Left lung (tissue), 4 donors: ENCODE measurements at regions not wholly inside any gene's neighbourhood (a gene's known extent, or its start where the extent isn't known, plus 50 kb on each side); places are given as distances from the start of the nearest gene placed in this dataset.
A peak's percentile ranks its signal among the peaks of the same experiment; 100 is the strongest.

Experiments
- ATAC-seq: fragments of 200-7000 bp; cut with Tn5 transposase; one replicate; pipeline ENCODE4 v1.9.1; 2020; ENCODE audit warnings: moderate library complexity
- DNase-seq, 4 donors: peaks; one replicate each; pipeline ENCODE4 v3.0.0-alpha.2; 2013 to 2020
- H3K27ac ChIP-seq, 2 donors: fragments of 200-600 bp; sonication (generic) in 1 of 2; one replicate each; pipeline versions ENCODE4 v1.5.0 to v1.8.0; 2020 to 2021
- H3K27me3 ChIP-seq, 2 donors: fragments of 200-600 bp; sonication (generic) in 1 of 2; one replicate each; pipeline versions ENCODE4 v1.5.0 to v1.8.0; 2020 to 2021
- H3K36me3 ChIP-seq, 2 donors: fragments of 200-600 bp; sonication (generic) in 1 of 2; one replicate each; pipeline versions ENCODE4 v1.5.0 to v1.8.0; 2020 to 2021
- H3K4me1 ChIP-seq, 2 donors: fragments of 200-600 bp; one replicate each; pipeline ENCODE4 v1.8.0; 2021
- H3K4me3 ChIP-seq, 2 donors: fragments of 200-600 bp; sonication (generic) in 1 of 2; one replicate each; pipeline versions ENCODE4 v1.5.0 to v1.8.0; 2020 to 2021; ENCODE audit warnings: mild to moderate bottlenecking in 1 of 2
- H3K9me3 ChIP-seq, 2 donors: fragments of 200-600 bp; sonication (generic) in 1 of 2; one replicate each; pipeline versions ENCODE4 v1.5.0 to v1.8.0; 2020 to 2021
- intact Hi-C, 2 donors: fragments of 100-400 bp; cut with DNase I; formaldehyde crosslinking; loops; one replicate each; pipeline versions ENCODE4 v1.11.2 to v1.14.2; 2022
- TF ChIP-seq, protein P1 (sequence below), 2 donors: fragments of 200-600 bp; sonication (generic) in 1 of 2; IDR thresholded peaks; one replicate each; pipeline versions ENCODE4 v1.5.0 to v1.8.0; 2021; ENCODE audit warnings: antibody characterized with exemption in 2 of 2
- donor health status: DM: no; HTN: yes; CAD: no.
- donor health status: DM: no; HTN: no; CAD: no.

DNA sequence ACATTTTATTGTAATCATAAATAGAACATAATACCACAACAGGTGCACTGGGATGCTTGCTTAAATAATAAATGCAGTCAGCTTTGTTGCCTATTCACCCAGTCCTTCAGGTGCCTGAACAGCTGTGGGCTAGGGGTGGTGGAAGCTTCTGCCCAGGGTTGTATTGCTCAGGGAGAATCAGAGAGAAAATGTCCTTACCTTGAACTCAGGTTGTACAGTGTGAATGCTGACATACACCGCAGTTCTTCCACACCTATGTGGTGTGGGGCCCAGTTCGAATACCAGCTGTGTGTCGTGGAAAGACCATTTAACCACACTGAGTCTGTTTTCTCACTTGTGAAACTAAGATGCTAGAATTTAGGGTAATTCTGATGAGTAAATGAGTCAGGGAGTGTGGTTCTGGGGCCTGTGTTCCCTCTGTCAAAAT lies 115.7 kb upstream of the ATP1A1 start:
- H3K4me3 ChIP-seq: no peak overlapping the region
- H3K9me3 ChIP-seq: no peaks in the 10 kb centered on the region
- intact Hi-C loops: no loop called here
- DNase-seq: no peak
- no peak overlapping the region for H3K27ac ChIP-seq
- no peaks in the 10 kb centered on the region for H3K4me1 ChIP-seq
- H3K27me3 ChIP-seq: no peaks in the 10 kb centered on the region
- TF ChIP-seq, protein P1, sequence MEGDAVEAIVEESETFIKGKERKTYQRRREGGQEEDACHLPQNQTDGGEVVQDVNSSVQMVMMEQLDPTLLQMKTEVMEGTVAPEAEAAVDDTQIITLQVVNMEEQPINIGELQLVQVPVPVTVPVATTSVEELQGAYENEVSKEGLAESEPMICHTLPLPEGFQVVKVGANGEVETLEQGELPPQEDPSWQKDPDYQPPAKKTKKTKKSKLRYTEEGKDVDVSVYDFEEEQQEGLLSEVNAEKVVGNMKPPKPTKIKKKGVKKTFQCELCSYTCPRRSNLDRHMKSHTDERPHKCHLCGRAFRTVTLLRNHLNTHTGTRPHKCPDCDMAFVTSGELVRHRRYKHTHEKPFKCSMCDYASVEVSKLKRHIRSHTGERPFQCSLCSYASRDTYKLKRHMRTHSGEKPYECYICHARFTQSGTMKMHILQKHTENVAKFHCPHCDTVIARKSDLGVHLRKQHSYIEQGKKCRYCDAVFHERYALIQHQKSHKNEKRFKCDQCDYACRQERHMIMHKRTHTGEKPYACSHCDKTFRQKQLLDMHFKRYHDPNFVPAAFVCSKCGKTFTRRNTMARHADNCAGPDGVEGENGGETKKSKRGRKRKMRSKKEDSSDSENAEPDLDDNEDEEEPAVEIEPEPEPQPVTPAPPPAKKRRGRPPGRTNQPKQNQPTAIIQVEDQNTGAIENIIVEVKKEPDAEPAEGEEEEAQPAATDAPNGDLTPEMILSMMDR (IDR thresholded peaks at IDR 0.05): no peak
- no peak for ATAC-seq
- no peaks in the 10 kb centered on the region for H3K36me3 ChIP-seq

DNA sequence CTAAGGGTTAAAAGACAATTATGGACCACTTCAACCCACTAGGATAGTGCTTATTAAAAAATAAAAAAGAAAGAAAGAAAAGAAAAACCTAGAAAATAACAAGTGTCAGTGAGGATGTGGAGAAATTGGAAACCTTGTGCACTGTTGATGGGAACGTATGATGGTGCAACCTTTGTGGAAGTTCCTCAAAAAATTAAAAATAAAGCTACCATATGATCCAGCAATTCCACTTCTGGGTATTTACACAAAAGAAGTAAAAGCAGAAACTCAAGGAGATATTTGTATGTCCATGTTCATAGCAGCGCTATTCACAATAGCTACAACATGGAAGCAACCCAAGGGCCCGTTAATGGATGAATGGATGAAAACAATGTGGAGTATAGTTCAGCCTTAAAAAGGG lies 115.2 kb upstream of the ATP1A1 start:
- intact Hi-C loops: no loop called here
- Histone ChIP-seq H3K27me3 (no peaks in the 10 kb centered on the region), H3K4me1 (no peaks in the 10 kb centered on the region), H3K4me3 (no peak overlapping the region), H3K27ac (no peak overlapping the region), H3K36me3 (no peaks in the 10 kb centered on the region), H3K9me3 (no peaks in the 10 kb centered on the region)
- TF ChIP-seq, protein P1 (IDR thresholded peaks at IDR 0.05): no peak
- DNase-seq (no peak), ATAC-seq (no peak)

DNA sequence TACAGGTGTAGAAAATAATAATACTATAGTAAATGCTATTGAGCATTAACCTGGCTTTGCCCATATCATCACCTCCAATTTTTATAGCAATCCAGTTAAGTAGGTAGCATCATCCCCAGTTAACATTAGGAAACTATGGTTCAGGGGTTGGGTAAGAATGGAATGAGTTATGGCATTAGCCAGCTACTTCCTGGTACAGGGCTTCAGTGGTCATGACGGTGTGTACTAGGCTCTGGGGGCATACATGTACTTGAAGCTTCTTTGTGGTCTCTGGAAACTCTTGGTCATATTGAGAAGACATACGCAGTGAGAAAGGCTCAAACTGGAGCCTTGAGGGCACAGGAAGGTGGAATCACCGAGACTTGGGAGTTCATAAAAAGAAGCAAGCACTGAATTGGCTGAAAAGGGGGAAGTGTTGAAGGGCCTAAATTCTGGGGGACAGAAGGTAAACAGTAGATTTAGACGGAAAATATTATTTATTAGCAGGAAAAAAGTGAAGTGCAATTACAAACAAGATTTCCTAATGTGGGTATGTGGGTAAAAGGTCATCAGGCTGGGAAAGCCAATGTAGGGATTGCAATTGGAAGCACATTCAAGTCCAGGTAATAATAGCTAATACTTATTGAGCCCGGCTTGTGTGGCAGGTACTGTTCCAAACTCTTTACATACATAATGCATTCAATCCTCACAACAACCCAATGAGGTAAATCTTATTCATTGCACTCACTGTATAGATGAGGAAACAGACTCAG lies 114.2 kb upstream of the ATP1A1 start:
- TF ChIP-seq, protein P1 (IDR thresholded peaks at IDR 0.05): no peak
- DNase-seq: no peak
- Histone ChIP-seq H3K4me1 (no peaks in the 10 kb centered on the region), H3K9me3 (no peaks in the 10 kb centered on the region), H3K4me3 (no peak overlapping the region), H3K36me3 (no peaks in the 10 kb centered on the region), H3K27me3 (no peaks in the 10 kb centered on the region), H3K27ac (no peak overlapping the region)
- intact Hi-C loops: no loop called here
- no peak for ATAC-seq

DNA sequence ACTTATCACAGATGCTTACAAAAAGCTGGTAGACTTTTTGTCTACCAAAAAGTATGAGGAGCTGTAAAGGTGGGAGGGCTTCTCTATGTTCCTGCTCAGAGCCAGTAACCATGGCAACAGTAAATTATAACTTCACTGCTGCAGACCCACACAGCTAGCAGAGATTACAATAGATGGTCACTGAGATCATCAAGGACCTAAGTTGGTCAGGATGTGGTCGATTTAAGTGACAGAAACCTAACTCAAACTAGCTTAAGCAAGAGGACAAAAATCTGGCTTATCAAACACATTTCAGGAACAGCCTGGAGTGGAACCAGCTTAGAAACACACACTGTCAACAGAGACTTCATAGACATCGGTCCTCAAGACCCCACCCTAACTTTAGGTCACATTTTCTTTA lies 113.4 kb upstream of the ATP1A1 start:
- no peak overlapping the region for H3K27ac ChIP-seq
- H3K4me1 ChIP-seq: no peaks in the 10 kb centered on the region
- H3K9me3 ChIP-seq: no peaks in the 10 kb centered on the region
- intact Hi-C loops: no loop called here
- no peak for ATAC-seq
- no peak for DNase-seq
- H3K36me3 ChIP-seq: no peaks in the 10 kb centered on the region
- no peaks in the 10 kb centered on the region for H3K27me3 ChIP-seq
- TF ChIP-seq, protein P1 (IDR thresholded peaks at IDR 0.05): no peak
- no peak overlapping the region for H3K4me3 ChIP-seq

DNA sequence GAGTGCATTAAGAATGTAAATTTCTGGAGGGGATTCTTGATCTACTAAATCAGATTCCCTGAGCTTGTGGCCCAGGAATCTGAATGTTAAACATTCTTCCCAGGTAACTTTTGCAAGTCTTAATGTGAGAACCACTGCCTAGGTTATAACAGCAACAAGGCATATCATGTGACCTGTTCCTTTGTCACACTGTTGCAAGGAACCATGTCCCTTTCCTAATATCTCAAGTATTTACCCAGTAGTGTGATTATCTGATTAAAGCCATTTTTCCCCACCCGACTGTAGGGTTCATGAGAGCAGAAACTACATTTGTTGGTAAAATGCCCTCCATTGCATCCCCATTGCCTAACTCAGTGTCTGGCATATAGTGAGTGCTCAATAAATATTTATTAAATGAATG lies 112.9 kb upstream of the ATP1A1 start:
- TF ChIP-seq, protein P1 (IDR thresholded peaks at IDR 0.05): no peak
- Histone ChIP-seq H3K4me1 (no peaks in the 10 kb centered on the region), H3K36me3 (no peaks in the 10 kb centered on the region), H3K9me3 (no peaks in the 10 kb centered on the region), H3K4me3 (no peak overlapping the region), H3K27me3 (no peaks in the 10 kb centered on the region), H3K27ac (no peak overlapping the region)
- intact Hi-C loops: no loop called here
- peak; percentile 28 for ATAC-seq
- DNase-seq: no peak
